ENCODE measurements at regions not wholly inside any gene's neighbourhood (a gene's known extent, or its start where the extent isn't known, plus 50 kb on each side); places are given as distances from the start of the nearest gene placed in this dataset.

GRCh38 chr9:107224252-107224651 is 58.8 kb upstream of the RAD23B start:
- no peak for DNase-seq
- Mint-ChIP-seq H3K27ac (no peak overlapping the region), H3K4me3 (no peak overlapping the region), H3K4me1 (ENCODE audit: low read depth) (peaks cover 4% of the 10 kb centered on the region), H3K36me3 (ENCODE audit: insufficient read depth in 2 of 2) (no peaks in the 10 kb centered on the region), H3K9me3 (no peaks in the 10 kb centered on the region), H3K27me3 (ENCODE audit: low read depth) (peaks cover 60% of the 10 kb centered on the region)
- ATAC-seq (replicated peaks in 1 of 2): no peak

DNA sequence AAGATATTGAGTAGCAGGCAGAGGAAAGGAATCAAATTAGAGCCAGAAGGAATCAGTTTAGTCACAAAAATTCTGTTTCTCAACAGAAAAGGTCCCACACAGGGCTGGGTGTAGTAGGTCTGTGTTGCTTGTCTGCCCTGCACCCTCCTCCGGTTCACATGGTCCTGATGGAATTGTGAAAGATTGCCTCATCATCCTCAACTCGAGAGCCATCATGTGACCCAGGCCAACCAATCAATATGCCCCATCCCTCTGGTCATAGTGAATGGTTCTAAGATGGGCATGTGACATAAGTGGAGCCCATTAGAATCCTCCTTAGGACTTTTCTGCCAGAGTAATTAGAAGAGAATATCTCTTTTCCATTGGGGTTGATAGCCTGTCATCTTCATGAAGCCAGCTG is 56.7 kb upstream of the RAD23B start:
- no peak for ATAC-seq (replicated peaks in 1 of 2)
- no peaks in the 10 kb centered on the region for H3K36me3 Mint-ChIP-seq (ENCODE audit: insufficient read depth in 2 of 2)

GRCh38 chr9:107227774-107228173 is 55.3 kb upstream of the RAD23B start:
- peaks cover 73% of the 10 kb centered on the region for H3K27me3 Mint-ChIP-seq (ENCODE audit: low read depth)
- H3K27ac Mint-ChIP-seq: no peak overlapping the region
- ATAC-seq (replicated peaks in 1 of 2) (no peak), DNase-seq (no peak)
- H3K36me3 Mint-ChIP-seq (ENCODE audit: insufficient read depth in 2 of 2): no peaks in the 10 kb centered on the region
- no peaks in the 10 kb centered on the region for H3K4me1 Mint-ChIP-seq (ENCODE audit: low read depth)
- no peaks in the 10 kb centered on the region for H3K9me3 Mint-ChIP-seq
- H3K4me3 Mint-ChIP-seq: no peak overlapping the region

More for the DNA sequence above, 56.7 kb upstream of the RAD23B start:
- H3K4me1 Mint-ChIP-seq (ENCODE audit: low read depth): no peaks in the 10 kb centered on the region
- no peak overlapping the region for H3K4me3 Mint-ChIP-seq
- no peak for DNase-seq
- no peak overlapping the region for H3K27ac Mint-ChIP-seq
- H3K9me3 Mint-ChIP-seq: no peaks in the 10 kb centered on the region
- peaks cover 75% of the 10 kb centered on the region for H3K27me3 Mint-ChIP-seq (ENCODE audit: low read depth)

DNA sequence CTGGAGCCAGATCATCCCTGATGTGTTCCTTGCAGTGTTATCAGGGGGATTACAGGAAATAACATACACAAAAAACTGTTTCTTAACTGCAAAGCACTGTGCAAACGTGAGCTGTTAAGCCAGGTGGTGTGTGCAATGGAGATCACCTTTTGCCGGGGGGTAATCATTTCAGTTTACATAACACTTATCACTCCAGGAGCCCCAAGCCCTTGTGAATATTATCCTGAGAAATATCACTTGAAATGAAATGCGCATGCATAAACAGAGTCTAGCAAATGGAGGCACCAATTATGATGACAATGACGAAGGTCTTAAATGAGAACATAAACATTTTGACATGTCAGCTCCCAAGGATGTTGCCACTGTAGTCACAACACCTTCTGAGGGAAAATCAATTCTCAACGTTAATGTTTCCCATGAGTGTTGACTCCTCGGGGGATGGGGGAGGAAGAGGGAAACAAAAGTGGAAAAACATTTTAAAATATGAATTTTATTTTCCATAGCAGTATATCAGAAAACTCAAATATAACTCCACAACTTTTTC is 54.5 kb upstream of the RAD23B start:
- DNase-seq (no peak), ATAC-seq (replicated peaks in 1 of 2) (no peak)
- Mint-ChIP-seq H3K9me3 (no peaks in the 10 kb centered on the region), H3K27me3 (ENCODE audit: low read depth) (peaks cover 75% of the 10 kb centered on the region), H3K4me3 (no peak overlapping the region), H3K36me3 (ENCODE audit: insufficient read depth in 2 of 2) (no peaks in the 10 kb centered on the region), H3K27ac (no peak overlapping the region), H3K4me1 (ENCODE audit: low read depth) (no peaks in the 10 kb centered on the region)

GRCh38 chr9:107229241-107229741 is 53.8 kb upstream of the RAD23B start:
- no peaks in the 10 kb centered on the region for H3K36me3 Mint-ChIP-seq (ENCODE audit: insufficient read depth in 2 of 2)
- no peak for ATAC-seq (replicated peaks in 1 of 2)
- H3K27me3 Mint-ChIP-seq (ENCODE audit: low read depth): peaks cover 76% of the 10 kb centered on the region
- H3K27ac Mint-ChIP-seq: no peak overlapping the region
- no peak overlapping the region for H3K4me3 Mint-ChIP-seq
- no peaks in the 10 kb centered on the region for H3K4me1 Mint-ChIP-seq (ENCODE audit: low read depth)
- no peak for DNase-seq
- no peaks in the 10 kb centered on the region for H3K9me3 Mint-ChIP-seq

All from activated T-cell treated with anti-CD3 and anti-CD28 coated beads, Interleukin-2, amount 50 U/mL, for 72 hours (primary cell).